ENCODE measurements at regions not wholly inside any gene's neighbourhood (a gene's known extent, or its start where the extent isn't known, plus 50 kb on each side); places are given as distances from the start of the nearest gene placed in this dataset.
A peak's percentile ranks its signal among the peaks of the same experiment; 100 is the strongest.

- no peak for DNase-seq
These were observed 107.1 kb upstream of the TPM1 start for GRCh38 chr15:62935300-62936081.

- no peak for DNase-seq
These were observed 103.7 kb upstream of the TPM1 start for GRCh38 chr15:62938825-62939224.

GRCh38 chr15:62940093-62940754 lies 102.3 kb upstream of the TPM1 start:
- DNase-seq: no peak

GRCh38 chr15:62940755-62941361 lies 101.7 kb upstream of the TPM1 start:
- peak in 1 of 2 donors; percentile 19 for DNase-seq

- no peak for DNase-seq
These were observed 100.8 kb upstream of the TPM1 start for GRCh38 chr15:62941699-62942098.

GRCh38 chr15:62942428-62942827 lies 100.1 kb upstream of the TPM1 start:
- DNase-seq: no peak

- DNase-seq: no peak
These were observed 97.5 kb upstream of the TPM1 start for GRCh38 chr15:62945063-62945462.

- no peak for DNase-seq
These were observed 96.8 kb upstream of the TPM1 start for GRCh38 chr15:62945760-62946159.

- no peak for DNase-seq
These were observed 95.6 kb upstream of the TPM1 start for GRCh38 chr15:62946940-62947339.

GRCh38 chr15:62950462-62950931 lies 92.0 kb upstream of the TPM1 start:
- DNase-seq: no peak

- no peak for DNase-seq
These were observed 91.1 kb upstream of the TPM1 start for GRCh38 chr15:62951481-62951880.

GRCh38 chr15:62953021-62953420 lies 89.5 kb upstream of the TPM1 start:
- no peak for DNase-seq

- no peak for DNase-seq
These were observed 89.0 kb upstream of the TPM1 start for GRCh38 chr15:62953496-62954045.

- no peak for DNase-seq
These were observed 85.4 kb upstream of the TPM1 start for GRCh38 chr15:62957130-62957529.

- no peak for DNase-seq
These were observed 83.8 kb upstream of the TPM1 start for GRCh38 chr15:62958528-62959363.

- DNase-seq: no peak
These were observed 81.4 kb upstream of the TPM1 start for GRCh38 chr15:62961134-62961533.

- no peak for DNase-seq
These were observed 80.2 kb upstream of the TPM1 start for GRCh38 chr15:62962101-62962995.

GRCh38 chr15:62964251-62964650 lies 78.3 kb upstream of the TPM1 start:
- DNase-seq: no peak

GRCh38 chr15:62966294-62967078 lies 76.1 kb upstream of the TPM1 start:
- no peak for DNase-seq

GRCh38 chr15:62968699-62969098 lies 73.8 kb upstream of the TPM1 start:
- DNase-seq: no peak
